WERI-Rb-1 (cell line): ENCODE measurements at regions not wholly inside any gene's neighbourhood (a gene's known extent, or its start where the extent isn't known, plus 50 kb on each side); places are given as distances from the start of the nearest gene placed in this dataset.

Experiments used
- DNase-seq: peaks from one replicate; pipeline ENCODE4 v3.0.0-alpha.2; 2020
- H3K27ac ChIP-seq: fragments of 250-450 bp; sonication (Bioruptor Pico); 2 replicates; pipeline ENCODE4 v1.5.1; 2020; ENCODE audit warnings: mild to moderate bottlenecking, moderate library complexity
- H3K27me3 ChIP-seq: fragments of 250-450 bp; sonication (Bioruptor Pico); 2 replicates; pipeline ENCODE4 v1.5.1; 2021; ENCODE audit warnings: mild to moderate bottlenecking, low read depth, moderate library complexity; ENCODE audit not compliant: insufficient read depth, severe bottlenecking
- H3K36me3 ChIP-seq: fragments of 250-450 bp; sonication (Bioruptor Pico); 2 replicates; pipeline ENCODE4 v1.5.1; 2020; ENCODE audit warnings: mild to moderate bottlenecking, moderate library complexity
- H3K4me3 ChIP-seq: 2 replicates; pipeline ENCODE4 v1.5.1; 2011; ENCODE audit warnings: low read depth, mild to moderate bottlenecking, control low read depth, low read length
- H3K9me3 ChIP-seq: fragments of 250-450 bp; sonication (Bioruptor Pico); 2 replicates; pipeline ENCODE4 v1.5.1; 2021; ENCODE audit warnings: mild to moderate bottlenecking, moderate library complexity; ENCODE audit not compliant: severe bottlenecking
- TF ChIP-seq, protein P1 (sequence below): IDR thresholded peaks from 2 replicates; pipeline ENCODE4 v1.5.1; 2011; ENCODE audit warnings: low read depth, mild to moderate bottlenecking, control low read depth, inconsistent platforms, low read length

DNA sequence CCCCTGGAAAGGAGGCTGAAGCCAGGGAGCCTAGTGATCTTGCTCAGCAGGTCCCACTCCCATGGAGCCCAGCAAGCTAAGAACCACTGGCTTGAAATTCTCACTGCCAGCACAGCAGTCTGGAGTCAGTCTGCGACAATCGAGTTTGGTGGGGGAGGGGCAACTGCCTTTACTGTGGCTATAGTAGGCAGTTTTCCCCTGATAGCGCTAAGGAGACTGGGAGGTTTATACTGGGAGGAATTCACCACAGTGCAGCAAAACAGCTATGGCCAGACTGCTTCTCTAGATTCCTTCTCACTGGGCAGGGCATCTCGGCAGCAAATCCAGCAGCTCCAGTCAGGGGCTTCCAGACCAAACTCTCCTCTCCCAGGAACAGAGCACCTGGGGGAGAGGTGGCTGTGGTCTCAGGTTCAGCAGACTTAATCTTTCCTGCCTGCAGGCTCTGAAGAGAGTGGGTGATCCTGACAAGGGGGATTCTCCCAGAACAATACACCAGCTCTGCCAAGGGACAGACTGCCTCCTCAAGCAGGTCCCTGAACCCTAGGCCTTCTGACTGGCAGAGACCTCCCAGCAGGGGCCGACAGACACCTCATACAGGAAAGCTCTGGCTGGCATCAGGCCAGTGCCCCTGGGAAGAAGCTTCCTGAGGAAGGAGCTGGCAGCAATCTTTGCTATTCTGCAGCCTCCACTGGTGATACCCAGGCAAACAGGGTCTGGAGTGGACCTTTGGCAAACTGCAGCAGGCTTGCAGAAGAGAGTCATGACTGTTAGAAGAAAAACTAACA lies 548.5 kb upstream of the NEGR1 start:
- TF ChIP-seq, protein P1, sequence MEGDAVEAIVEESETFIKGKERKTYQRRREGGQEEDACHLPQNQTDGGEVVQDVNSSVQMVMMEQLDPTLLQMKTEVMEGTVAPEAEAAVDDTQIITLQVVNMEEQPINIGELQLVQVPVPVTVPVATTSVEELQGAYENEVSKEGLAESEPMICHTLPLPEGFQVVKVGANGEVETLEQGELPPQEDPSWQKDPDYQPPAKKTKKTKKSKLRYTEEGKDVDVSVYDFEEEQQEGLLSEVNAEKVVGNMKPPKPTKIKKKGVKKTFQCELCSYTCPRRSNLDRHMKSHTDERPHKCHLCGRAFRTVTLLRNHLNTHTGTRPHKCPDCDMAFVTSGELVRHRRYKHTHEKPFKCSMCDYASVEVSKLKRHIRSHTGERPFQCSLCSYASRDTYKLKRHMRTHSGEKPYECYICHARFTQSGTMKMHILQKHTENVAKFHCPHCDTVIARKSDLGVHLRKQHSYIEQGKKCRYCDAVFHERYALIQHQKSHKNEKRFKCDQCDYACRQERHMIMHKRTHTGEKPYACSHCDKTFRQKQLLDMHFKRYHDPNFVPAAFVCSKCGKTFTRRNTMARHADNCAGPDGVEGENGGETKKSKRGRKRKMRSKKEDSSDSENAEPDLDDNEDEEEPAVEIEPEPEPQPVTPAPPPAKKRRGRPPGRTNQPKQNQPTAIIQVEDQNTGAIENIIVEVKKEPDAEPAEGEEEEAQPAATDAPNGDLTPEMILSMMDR: no peak
- no peaks in the 10 kb centered on the region for H3K9me3 ChIP-seq
- no peak for DNase-seq

DNA sequence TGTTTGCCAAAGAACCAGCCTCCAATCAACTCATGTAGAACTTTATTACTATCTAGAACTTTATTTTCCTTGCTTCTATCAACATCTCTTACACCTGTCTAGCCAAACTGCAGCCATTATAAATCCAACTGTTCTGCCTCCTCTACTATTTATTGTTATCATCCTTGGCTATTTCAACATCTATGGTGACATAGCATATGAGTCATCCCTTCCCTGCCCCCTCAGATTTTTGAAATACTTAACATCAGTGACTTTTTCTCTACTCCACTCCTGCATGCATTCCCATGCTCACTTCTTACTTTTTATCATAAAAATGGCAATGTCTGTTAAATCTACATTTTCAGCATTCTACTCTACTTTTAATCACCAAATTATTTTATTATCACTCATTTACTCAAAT lies 544.9 kb upstream of the NEGR1 start:
- DNase-seq: no peak
- no peaks in the 10 kb centered on the region for H3K9me3 ChIP-seq
- H3K36me3 ChIP-seq: no peaks in the 10 kb centered on the region
- no peak overlapping the region for H3K27ac ChIP-seq
- TF ChIP-seq, protein P1: no peak
- H3K27me3 ChIP-seq: no peaks in the 10 kb centered on the region
- H3K4me3 ChIP-seq: no peak overlapping the region

More for the DNA sequence above, 548.5 kb upstream of the NEGR1 start:
- H3K27ac ChIP-seq: no peak overlapping the region
- H3K4me3 ChIP-seq: no peak overlapping the region
- H3K27me3 ChIP-seq: no peaks in the 10 kb centered on the region
- no peaks in the 10 kb centered on the region for H3K36me3 ChIP-seq

DNA sequence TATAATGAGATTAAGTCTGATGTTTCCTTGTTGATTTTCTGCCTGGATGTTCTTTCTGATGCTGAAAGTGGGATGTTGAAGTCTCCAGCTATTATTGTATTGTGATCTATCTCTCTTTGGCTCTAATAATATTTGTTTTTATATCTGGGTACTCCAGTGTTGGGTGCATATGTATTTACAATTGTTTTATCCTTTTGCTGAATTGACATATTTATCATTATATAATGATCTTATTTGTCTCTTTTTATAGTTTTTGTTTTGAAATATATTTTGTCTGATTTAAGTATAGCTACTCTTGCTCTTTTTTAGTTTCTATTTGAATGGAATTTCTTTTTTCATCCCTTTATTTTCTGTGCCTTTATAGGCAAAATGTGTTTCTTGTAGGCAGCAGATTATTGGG lies 522.2 kb upstream of the NEGR1 start:
- Histone ChIP-seq H3K9me3 (no peaks in the 10 kb centered on the region), H3K36me3 (no peaks in the 10 kb centered on the region), H3K4me3 (no peak overlapping the region), H3K27me3 (no peaks in the 10 kb centered on the region), H3K27ac (no peak overlapping the region)
- TF ChIP-seq, protein P1: no peak
- DNase-seq: no peak

DNA sequence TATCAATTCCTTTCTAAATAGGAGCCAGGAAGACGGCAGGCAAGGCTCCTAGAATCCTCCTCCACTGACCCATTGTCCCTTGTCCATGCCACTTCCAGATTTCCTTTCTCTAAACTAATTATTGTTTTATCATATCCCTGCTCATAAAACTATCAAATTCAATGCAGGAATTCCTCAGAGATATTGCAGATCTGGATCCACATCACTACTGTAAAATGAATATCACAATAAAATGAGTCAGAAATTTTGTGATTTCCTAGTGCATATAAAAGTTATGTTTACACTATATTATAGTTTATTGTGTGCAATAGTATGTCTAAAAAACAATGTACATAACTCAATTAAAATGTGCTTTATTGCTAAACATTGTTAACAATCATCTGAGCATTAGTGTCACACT lies 498.7 kb upstream of the NEGR1 start:
- Histone ChIP-seq H3K9me3 (peaks cover 4% of the 10 kb centered on the region), H3K27me3 (no peaks in the 10 kb centered on the region), H3K4me3 (no peak overlapping the region), H3K27ac (no peak overlapping the region), H3K36me3 (no peaks in the 10 kb centered on the region)
- TF ChIP-seq, protein P1: no peak
- no peak for DNase-seq

DNA sequence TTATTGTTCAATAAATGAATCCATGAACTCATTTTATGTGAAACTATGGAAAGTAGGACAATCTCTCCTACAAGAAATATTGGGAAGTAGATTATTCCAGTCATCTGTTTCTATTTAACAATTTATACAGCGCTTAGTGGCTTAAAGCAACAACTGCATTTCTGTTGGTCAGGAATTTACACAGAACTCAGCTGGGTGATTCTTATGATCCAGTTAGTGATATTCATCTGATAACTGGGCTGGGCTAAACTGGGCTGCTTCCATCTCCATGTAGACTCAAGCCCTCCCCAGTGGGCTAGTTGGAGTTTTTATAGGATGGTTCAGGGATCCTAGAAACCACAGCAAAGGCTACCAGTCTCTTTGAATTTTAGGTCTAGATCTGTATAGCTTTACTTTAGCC lies 497.9 kb upstream of the NEGR1 start:
- TF ChIP-seq, protein P1: no peak
- Histone ChIP-seq H3K9me3 (peaks cover 4% of the 10 kb centered on the region), H3K36me3 (no peaks in the 10 kb centered on the region), H3K4me3 (no peak overlapping the region), H3K27ac (no peak overlapping the region), H3K27me3 (no peaks in the 10 kb centered on the region)
- no peak for DNase-seq

DNA sequence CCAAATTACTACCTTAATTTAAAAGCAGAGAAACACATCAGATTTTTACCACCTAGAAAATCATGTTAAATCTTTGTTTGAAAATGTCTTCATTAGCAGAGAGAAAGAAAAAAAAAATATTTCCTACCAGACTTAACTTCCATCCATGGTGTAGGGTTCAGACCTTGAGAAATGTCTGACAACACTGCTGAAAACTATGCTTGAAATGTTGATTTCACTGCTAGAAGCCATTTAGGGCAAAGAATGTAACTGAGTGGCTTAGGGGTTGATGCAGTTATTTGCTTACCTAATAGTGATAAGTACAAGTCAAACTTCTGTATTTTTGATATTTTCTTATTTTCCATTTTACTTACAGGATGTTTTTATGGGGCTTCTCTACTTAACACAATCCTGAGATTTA lies 495.6 kb upstream of the NEGR1 start:
- TF ChIP-seq, protein P1: no peak
- H3K27ac ChIP-seq: no peak overlapping the region
- H3K9me3 ChIP-seq: peaks cover 4% of the 10 kb centered on the region
- no peaks in the 10 kb centered on the region for H3K36me3 ChIP-seq
- no peak for DNase-seq
- H3K4me3 ChIP-seq: no peak overlapping the region
- H3K27me3 ChIP-seq: no peaks in the 10 kb centered on the region
